ENCODE measurements at regions not wholly inside any gene's neighbourhood (a gene's known extent, or its start where the extent isn't known, plus 50 kb on each side); places are given as distances from the start of the nearest gene placed in this dataset.

DNA sequence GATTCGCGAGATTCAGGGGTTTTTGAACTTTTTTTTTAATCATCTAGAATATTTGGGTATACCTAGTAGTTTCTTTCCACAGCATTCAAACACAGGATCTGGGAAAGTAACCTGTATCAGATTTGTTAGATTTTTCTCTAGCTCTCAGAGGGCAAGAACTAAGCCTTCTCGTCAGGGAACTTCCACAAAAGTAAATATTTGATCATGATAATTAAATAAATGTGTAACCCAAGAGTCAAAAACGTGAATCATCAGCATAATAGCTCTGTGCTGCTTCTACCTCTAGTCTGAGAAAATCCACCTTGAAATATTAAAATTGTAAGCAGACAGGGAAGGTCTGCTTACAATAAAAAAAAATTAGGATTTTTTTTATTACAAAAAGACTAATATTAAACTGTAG is 225.7 kb upstream of the SPOPL start:
- no peaks in the 10 kb centered on the region for H3K9me3 ChIP-seq
- TF ChIP-seq POLR2A (IDR thresholded peaks at IDR 0.05) (no peak), EP300 (IDR thresholded peaks at IDR 0.05) (no peak), POLR2AphosphoS5 (IDR thresholded peaks at IDR 0.05) (no peak)
- TF ChIP-seq, protein P1, sequence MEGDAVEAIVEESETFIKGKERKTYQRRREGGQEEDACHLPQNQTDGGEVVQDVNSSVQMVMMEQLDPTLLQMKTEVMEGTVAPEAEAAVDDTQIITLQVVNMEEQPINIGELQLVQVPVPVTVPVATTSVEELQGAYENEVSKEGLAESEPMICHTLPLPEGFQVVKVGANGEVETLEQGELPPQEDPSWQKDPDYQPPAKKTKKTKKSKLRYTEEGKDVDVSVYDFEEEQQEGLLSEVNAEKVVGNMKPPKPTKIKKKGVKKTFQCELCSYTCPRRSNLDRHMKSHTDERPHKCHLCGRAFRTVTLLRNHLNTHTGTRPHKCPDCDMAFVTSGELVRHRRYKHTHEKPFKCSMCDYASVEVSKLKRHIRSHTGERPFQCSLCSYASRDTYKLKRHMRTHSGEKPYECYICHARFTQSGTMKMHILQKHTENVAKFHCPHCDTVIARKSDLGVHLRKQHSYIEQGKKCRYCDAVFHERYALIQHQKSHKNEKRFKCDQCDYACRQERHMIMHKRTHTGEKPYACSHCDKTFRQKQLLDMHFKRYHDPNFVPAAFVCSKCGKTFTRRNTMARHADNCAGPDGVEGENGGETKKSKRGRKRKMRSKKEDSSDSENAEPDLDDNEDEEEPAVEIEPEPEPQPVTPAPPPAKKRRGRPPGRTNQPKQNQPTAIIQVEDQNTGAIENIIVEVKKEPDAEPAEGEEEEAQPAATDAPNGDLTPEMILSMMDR (IDR thresholded peaks at IDR 0.05), result no peak
- H3K4me3 ChIP-seq, result no peak overlapping the region
- 39 to 49% methylated on average over 2 to 4 of the region's 4 CpGs for WGBS, 2 donors (ENCODE audit: low coverage in 1 of 2)
- ATAC-seq, result no peak
- H3K36me3 ChIP-seq, result no peaks in the 10 kb centered on the region
- H3K27ac ChIP-seq, result no peak overlapping the region
- no peaks in the 10 kb centered on the region for H3K27me3 ChIP-seq
- H3K4me1 ChIP-seq, result peaks cover 0 to 26% (median 0%) of the 10 kb centered on the region in 3 donors

DNA sequence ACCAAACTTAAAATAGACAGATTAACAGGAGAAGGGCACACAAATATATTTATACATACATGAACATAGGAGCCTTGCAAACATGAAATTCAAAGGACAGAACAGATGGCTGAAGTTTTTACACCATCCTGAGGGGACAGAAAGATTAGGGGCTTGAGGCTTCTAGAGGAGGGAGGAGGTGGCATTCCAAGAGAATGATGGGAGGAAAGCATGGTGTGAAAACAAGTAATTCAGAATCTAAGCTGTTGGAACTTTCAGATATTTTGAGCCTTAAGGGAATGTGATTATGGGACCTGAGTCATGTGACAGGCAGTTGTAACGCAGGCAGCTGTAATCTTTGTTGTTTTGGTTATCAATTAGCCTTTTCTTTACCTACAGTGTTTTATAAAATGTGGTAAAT is 225.2 kb upstream of the SPOPL start:
- H3K27ac ChIP-seq, result no peak overlapping the region
- ATAC-seq, result no peak
- TF ChIP-seq POLR2AphosphoS5 (IDR thresholded peaks at IDR 0.05) (no peak), POLR2A (IDR thresholded peaks at IDR 0.05) (no peak), EP300 (IDR thresholded peaks at IDR 0.05) (no peak)
- TF ChIP-seq, protein P1 (IDR thresholded peaks at IDR 0.05), result no peak

DNA sequence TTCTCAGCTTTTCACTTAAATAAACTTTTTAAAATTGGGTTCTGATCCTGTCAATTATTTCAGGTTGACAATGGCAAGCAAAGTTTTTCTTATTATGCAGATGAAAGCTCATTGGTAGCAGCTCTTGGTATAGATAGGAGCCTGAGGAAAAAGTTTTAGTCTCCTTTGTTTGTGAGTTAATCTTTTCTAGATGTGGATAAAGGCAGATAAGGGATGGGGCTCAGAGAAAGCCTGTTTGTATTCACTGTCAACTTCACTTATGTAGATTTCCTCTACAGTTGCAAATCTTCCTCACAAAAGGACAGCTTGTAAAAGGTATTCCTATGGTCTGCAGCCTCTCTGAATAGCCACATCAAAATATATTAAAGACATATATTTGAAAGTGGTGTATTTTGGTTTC is 224.5 kb upstream of the SPOPL start:
- Histone ChIP-seq H3K27ac (no peak overlapping the region), H3K9me3 (no peaks in the 10 kb centered on the region), H3K36me3 (no peaks in the 10 kb centered on the region), H3K4me3 (no peak overlapping the region), H3K4me1 (peaks cover 0 to 26% (median 0%) of the 10 kb centered on the region in 3 donors), H3K27me3 (no peaks in the 10 kb centered on the region)
- TF ChIP-seq POLR2A (IDR thresholded peaks at IDR 0.05) (no peak), EP300 (IDR thresholded peaks at IDR 0.05) (no peak), POLR2AphosphoS5 (IDR thresholded peaks at IDR 0.05) (no peak)
- TF ChIP-seq, protein P1 (IDR thresholded peaks at IDR 0.05), result no peak
- ATAC-seq, result no peak

More for the DNA sequence above, 225.2 kb upstream of the SPOPL start:
- H3K9me3 ChIP-seq, result no peaks in the 10 kb centered on the region
- no peaks in the 10 kb centered on the region for H3K36me3 ChIP-seq
- WGBS, 2 donors (ENCODE audit: low coverage in 1 of 2), result 47 to 60% methylated on average over 1 of the region's 1 CpG
- H3K27me3 ChIP-seq, result no peaks in the 10 kb centered on the region
- peaks cover 0 to 26% (median 0%) of the 10 kb centered on the region in 3 donors for H3K4me1 ChIP-seq
- H3K4me3 ChIP-seq, result no peak overlapping the region

DNA sequence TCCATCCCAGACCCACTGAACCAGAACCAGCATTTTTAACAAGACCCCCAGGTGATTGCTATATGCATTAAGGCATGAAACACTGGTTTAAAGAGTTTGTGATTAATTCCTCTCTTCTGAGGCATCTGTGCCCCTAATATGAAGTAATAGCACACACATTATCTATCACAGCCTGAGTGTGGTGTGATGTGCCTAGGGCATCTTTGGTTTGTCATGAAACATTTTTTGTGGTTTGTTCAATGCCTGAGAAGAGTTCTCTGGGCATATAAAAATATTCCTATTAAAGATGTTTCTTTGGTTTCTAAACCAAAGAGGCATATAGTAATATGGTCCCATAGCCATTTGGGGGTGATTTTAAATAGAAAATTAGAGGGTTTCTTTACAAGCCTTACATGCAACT is 221.7 kb upstream of the SPOPL start:
- no peak for TF ChIP-seq POLR2AphosphoS5 (IDR thresholded peaks at IDR 0.05)
- TF ChIP-seq EP300 (IDR thresholded peaks at IDR 0.05), result no peak
- TF ChIP-seq, protein P1 (IDR thresholded peaks at IDR 0.05), result no peak
- TF ChIP-seq POLR2A (IDR thresholded peaks at IDR 0.05), result no peak
- ATAC-seq, result no peak
- peaks cover 0 to 18% (median 0%) of the 10 kb centered on the region in 3 donors for H3K4me1 ChIP-seq
- no peak overlapping the region for H3K27ac ChIP-seq
- H3K4me3 ChIP-seq, result no peak overlapping the region
- H3K27me3 ChIP-seq, result no peaks in the 10 kb centered on the region
- H3K36me3 ChIP-seq, result no peaks in the 10 kb centered on the region
- no peaks in the 10 kb centered on the region for H3K9me3 ChIP-seq

DNA sequence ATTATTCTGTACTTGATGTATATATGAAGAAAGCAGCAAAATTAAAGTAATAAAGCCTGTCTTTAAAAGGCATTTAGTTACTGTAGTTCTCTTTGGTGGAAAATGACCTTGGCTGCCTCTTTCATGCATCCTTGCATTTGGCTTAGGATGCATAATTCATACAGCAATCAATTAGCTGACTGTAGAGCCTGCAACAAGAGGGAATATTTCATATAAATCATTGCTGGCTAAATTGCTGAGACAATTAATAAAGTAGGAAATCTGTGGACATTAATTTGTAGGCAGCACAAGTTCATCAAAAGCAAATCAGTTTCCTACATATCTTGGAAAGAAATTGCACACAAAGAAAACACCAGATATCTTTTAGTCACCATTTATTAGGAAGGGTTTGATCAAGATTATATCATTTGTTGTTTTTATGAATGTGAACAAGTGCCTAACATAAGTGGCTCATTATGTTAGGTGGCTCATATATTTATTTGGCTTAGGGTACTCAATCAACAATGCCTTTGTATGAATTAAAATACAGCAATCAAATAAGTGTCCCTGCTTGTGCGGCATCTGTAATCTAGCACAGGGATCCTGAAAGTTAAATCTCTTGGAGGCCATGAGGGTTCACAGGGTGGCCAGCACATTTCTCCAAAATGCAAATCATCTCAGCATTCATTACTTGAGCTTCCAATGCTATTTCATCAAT is 220.4 kb upstream of the SPOPL start:
- peaks cover 0 to 9% (median 0%) of the 10 kb centered on the region in 3 donors for H3K9me3 ChIP-seq
- H3K4me3 ChIP-seq, result no peak overlapping the region
- WGBS, 2 donors (ENCODE audit: low coverage in 1 of 2), result 86 to 100% methylated on average over 1 of the region's 1 CpG
- H3K36me3 ChIP-seq, result no peaks in the 10 kb centered on the region
- no peak overlapping the region for H3K27ac ChIP-seq
- ATAC-seq, result no peak
- peaks cover 0 to 6% (median 0%) of the 10 kb centered on the region in 3 donors for H3K4me1 ChIP-seq
- TF ChIP-seq EP300 (IDR thresholded peaks at IDR 0.05) (no peak), POLR2AphosphoS5 (IDR thresholded peaks at IDR 0.05) (no peak), POLR2A (IDR thresholded peaks at IDR 0.05) (no peak)
- TF ChIP-seq, protein P1 (IDR thresholded peaks at IDR 0.05), result no peak
- no peaks in the 10 kb centered on the region for H3K27me3 ChIP-seq

All from gastroesophageal sphincter (tissue), 4 donors.